Erythroblast (primary cell): ENCODE measurements at regions not wholly inside any gene's neighbourhood (a gene's known extent, or its start where the extent isn't known, plus 50 kb on each side); places are given as distances from the start of the nearest gene placed in this dataset.
"Not testable (repeated sequence)": the region's sequence is repeated elsewhere in the genome, so short reads cannot be mapped to it uniquely, and the experiment has no call there.

Source experiments
- GATA1 ChIP-seq: IDR thresholded peaks from 2 replicates; pipeline ENCODE4 v1.6.1; 2011; ENCODE audit warnings: low read depth, mild to moderate bottlenecking, control low read depth, low read length, moderate library complexity
- POLR2A ChIP-seq: IDR thresholded peaks from 2 replicates; pipeline ENCODE4 v1.6.1; 2011; ENCODE audit warnings: mild to moderate bottlenecking, low read length

GRCh38 chrX:80912351-80912750 lies 102.7 kb upstream of the BRWD3 start:
- TF ChIP-seq POLR2A, GATA1: not testable (repeated sequence)
